NB4 (cell line): ENCODE measurements at regions not wholly inside any gene's neighbourhood (a gene's known extent, or its start where the extent isn't known, plus 50 kb on each side); places are given as distances from the start of the nearest gene placed in this dataset.

ENCODE experiments used
- CTCF ChIP-seq: IDR thresholded peaks from one replicate; pipeline ENCODE4 v1.5.1; 2012; ENCODE audit warnings: low read depth, low read length
- POLR2A ChIP-seq: IDR thresholded peaks from 2 replicates; pipeline ENCODE4 v1.6.1; 2011; ENCODE audit warnings: mild to moderate bottlenecking; ENCODE audit not compliant: insufficient read length; ENCODE audit errors: extremely low read depth

DNA sequence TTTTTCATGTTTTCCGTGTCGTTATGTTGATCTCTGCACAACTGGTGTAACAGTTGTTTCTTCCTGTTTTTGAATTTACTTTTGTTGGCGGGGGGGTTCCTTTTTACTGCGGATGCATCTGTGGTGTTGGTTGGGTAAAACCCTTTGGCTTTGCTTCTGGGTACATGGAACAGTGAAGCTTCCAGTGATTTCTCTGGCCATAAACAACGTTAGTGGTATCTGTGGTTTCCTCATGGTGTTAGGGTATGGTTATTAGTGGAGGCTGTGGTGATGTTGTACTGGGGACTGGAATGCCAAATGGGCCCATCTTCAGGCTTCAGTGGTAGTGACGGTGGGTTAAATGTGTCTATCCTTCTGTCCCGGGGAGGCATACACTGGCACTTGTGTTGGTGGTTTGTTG lies 285.4 kb upstream of the ZNF804A start:
- TF ChIP-seq CTCF (no peak), POLR2A (no peak)
